HG03139 (cell line): ENCODE measurements at regions not wholly inside any gene's neighbourhood (a gene's known extent, or its start where the extent isn't known, plus 50 kb on each side); places are given as distances from the start of the nearest gene placed in this dataset.
"Not testable (repeated sequence)": the region's sequence is repeated elsewhere in the genome, so short reads cannot be mapped to it uniquely, and the experiment has no call there.

ENCODE experiments used
- ATAC-seq: cut with Tn5 transposase; IDR thresholded peaks from one replicate; pipeline ENCODE4 v1.9.1; 2021; ENCODE audit not compliant: unreplicated experiment

DNA sequence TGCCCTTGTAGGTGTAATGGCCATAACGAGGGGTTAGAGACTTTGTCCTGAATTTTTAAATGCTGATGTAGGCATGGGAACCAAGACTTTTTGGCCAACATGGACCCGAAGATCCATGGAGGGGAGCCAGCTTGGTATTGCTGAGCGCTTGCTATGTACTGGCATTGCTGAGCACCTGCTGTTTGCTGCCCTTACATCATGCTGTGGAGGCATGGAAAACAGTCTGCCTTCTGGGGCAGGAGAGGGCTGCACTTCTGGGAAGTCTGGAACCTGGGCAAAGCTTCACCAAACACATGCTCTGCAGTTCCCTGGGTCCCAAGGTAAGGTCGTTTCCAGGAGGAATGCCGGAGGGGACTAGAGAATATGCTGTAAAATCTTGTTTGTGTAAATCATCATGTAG, 86.3 kb upstream of the CNIH3 start:
- no peak for ATAC-seq

DNA sequence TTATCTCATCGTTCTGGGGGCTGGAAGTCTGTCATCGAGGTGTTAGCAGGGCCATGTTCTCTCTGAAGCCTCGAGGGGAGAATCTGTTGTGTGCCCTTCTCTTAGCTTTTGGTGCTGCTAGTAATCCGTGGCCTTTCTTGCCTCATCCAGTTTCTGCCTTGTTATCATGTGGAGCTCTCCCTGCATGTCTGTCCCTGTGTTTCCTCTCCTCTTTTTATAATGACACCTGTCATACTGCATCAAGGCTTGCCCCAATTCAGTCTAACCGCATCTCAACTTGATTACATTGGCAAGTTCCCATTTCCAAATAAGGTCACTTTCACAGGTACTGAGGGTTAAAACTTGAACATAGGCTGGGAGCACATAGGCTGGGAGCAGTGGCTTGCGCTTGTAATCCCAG, 82.6 kb upstream of the CNIH3 start:
- no peak for ATAC-seq

DNA sequence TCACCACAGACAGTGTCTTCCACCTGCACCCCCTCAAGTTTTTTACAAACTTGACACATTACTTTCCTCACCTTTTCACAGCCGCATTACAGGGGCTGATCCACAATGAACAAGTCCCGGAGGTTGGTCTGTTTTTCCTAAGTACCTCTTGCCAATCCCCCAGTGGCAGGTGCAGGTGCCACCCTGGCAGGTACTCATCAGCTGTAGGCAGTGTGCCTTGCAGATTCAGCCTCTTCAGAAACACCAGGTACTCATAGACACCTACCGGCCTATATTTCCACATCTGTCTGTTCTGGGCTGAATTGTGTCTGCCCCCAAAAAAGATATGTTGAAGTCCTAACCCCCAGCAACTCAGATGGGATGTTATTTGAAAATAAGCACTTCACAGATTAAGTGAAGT, 81.4 kb upstream of the CNIH3 start:
- no peak for ATAC-seq

DNA sequence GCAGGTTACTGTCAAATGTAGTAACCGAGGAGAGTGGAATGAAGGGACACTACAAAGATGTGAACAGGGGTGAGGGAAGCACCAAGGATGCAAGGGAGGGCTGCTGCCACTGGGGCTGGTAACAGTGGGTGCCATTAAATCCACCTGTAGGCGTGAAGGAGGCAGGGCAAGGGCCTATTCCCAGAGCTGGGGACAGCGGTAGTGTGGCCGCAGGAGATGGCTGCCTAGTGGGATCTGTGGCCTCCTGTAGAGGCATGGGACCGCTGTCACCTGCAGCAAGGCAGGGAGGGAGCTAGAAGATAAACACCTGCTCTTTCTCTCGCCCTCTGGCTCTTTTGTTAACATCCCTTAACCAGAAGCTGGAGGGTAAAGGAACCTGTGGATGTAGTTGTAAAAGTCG, 80.5 kb upstream of the CNIH3 start:
- ATAC-seq: no peak

DNA sequence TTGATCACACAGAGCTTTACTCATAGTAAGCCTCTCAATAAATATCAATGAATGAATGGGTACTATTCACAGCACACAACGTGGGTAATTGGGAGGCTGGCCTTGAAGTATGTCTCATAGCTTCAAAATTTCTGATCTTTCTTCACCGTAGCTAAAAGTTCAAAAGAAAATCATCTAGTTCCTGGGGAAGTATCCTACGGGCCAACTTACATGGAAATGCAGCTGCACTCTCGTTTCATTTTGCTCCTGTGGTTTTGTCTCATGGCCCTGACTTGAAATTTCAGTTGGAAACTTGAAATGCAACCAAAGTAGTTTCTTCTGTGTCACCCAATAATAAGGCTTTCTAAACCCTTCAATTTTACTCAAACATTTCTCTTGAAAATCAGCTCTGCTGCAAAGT, 76.1 kb upstream of the CNIH3 start:
- no peak for ATAC-seq

DNA sequence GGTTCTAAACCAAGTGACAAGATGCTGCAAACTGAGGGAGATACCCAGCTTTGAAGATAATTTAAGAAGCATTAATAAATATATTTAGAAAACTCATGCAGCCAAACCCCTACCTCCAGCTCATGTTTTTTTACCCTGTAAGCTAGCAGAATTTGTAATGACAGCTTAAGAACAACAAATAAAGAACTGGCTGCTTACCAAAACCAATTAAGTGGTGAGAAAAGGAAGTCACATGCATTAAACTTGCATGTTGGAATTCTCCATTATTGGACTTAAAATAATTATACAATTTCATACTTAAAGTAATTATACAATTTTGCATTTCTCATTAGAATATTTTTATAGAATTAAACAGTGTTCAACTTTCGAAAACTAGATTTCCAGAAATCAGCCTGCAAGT, 75.6 kb upstream of the CNIH3 start:
- no peak for ATAC-seq

DNA sequence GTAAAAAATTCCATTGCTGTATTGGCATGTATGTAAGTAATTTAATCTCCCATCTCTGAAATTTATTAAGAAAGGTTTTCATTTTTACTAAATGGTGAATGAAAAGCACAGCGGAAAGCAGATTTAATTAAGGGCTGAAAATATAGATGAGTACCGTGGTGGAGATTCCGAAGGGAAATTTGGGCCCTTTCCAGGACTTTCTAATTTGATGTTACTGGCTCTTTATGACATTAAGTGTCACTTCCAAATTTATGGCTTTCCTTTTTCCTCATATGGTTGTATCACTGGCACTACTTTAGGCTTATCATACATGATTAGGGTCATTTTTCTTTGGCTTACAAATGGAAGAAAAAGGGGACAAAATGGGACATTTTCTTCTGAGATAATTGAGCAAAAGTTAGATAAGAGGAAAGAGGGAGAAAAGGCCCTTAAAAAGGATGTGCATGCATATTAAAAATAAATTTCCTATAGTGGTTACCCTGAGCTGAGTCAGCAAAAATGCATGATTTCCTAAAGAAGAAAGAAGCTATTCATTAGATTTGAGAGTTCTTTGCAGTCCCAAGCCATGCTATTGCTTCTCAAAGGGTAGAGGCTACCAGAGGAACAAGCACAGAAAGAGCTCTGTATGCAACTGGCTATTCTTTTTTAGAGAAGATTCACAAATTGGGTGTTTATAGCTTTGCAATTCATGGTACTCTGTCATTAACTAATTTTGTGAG, 74.9 kb upstream of the CNIH3 start:
- ATAC-seq: no peak

DNA sequence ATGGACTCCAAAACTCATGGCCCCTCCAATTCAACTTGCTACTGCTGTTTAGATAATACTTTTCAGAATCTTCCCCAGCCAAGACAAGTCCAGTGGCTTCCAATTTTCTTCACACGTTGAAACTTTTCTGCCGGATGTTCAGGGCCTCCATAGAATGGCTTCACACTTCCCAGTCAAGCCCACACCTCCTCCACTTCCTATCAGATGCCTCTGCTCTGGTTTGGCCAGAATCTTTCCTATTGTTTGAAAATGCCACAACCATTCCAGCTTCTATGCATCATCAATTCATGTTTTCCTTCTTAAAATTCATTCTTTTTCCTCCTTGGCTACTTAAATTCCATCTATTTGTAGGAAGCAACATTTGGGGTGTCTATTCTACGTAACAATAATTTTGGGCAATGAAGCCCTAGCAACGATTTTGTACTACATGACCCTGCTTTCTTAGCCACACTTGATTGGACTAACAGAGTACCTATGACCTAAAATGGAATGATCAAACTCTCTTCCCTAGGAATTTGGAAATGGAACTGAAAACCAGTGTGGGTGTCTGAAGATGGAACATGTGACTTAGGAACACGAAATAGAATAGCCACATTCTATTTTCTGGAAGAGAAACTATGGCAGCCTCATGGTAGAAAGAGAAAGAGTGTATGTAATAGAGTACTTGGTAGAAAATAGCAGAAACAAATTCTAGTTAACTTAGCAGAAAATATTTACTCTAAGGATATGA, 74.1 kb upstream of the CNIH3 start:
- no peak for ATAC-seq

DNA sequence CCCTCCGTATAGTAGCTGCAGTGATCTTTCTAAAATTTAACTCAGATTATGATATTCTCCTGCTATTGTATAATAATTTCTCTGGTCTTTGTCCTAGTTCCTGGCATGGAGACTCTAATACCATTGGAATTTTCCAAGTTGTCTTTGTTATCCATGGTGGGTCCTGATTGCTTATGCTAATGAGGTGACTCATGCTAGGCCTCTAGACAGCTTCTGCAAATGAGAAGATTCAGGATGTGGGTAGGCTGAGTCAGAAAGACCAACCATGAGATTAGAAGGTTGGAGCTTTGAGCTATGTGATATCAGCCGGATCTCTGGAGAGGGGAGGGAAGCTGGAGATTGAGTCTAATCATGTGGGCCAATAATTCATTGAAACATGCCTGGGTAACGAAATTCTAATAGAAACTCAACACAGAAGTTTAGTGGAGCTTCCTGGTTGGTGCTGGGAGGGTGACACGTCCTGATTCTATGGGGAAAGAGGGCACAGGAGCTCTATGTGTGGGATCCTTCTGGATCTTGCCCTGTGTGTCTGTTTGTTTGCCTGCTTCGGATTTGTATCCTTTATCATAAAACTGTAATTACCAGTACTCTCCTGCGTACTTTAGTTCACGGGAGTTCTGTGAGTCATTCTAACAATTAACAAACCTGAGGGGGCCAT, 73.2 kb upstream of the CNIH3 start:
- no peak for ATAC-seq

DNA sequence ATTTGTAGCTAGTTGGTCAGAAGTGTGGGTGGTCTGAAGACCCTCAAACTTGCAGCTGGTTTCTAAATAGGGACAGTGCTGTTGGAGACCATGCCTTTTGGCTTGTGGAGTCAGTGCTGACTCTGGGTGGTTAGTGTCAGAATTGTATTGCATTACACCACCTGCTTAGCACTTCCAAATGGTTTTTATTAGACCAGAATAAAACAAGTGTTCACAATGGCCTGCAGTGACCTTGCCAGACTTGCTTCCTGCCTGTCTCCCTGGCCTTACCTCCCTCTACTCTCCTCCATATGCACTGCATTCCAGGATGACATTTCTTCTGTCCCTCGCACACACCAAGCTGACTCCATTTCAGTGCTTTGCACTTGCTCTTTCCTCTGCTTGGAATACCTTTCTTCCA, 72.7 kb upstream of the CNIH3 start:
- ATAC-seq: no peak

DNA sequence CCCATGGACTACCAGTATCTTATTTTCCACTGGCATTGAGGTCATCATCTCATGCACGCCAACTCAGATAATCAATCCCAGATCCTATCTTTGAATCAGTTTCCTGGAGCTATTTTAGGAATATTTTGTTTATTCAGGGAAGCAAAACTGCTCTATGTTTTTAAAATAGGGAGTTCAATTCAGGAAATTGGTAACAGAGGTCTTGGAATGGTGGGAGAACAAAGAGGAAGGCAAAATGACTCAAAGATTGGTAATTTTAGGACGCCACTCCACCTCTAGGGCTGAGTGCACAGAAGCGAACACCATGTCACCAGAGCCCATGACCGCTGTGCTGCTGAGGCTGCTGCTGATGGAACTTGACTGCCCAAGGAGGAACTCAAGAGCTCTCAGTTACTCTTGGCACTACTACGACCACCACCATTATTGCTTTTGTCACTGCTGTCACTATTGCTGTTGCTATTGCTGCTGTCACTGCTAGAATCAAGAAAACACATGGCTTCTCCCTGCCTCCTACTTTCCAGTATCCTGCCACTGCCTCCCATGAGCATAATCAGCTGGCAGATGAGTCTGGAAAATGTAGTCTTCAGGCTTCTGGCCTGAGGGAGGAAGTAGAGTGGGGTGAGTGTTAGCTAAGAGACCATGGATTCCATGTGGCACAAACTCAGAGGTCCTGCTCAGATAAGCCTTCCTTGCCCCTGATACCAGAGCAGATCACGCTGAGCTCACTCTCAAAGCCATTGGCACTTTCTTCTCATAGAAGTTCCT, 71.6 kb upstream of the CNIH3 start:
- no peak for ATAC-seq

DNA sequence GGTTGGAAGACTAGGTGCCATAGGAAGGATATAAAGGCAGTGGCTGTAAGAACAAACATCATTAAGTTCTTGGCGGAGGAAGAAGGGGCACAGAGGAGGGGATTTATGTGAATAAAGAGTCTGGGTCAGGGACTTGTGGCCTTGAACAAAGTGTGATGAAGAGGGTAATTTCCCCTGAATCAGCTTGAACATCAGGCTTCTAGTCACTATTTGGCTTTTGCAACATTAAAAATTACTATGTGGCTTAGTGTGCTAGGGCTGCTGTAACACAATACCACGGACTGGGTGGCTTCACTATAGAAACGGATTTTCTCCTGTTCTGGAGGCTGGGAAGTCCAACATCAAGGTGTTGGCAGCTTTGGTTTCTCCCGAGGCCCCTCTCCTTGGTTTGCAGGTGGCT, 70.5 kb upstream of the CNIH3 start:
- no peak for ATAC-seq

DNA sequence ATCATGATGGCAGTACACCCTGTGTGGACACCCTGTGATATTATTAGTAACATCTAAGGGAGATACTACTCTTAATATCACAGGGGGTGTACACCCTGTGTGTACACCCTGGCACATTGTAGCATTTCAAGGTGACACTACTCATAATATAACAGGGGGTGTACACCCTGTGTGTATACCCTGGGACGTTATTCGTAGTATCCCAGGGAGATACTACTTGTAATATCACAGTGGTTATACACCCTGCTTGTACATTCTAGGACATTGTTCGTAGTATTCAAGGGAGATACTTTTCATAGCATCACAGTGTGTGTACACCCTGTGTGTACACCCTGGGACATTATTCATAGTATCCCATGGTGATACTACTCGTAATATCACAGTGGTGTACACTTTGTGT, 67.4 kb upstream of the CNIH3 start:
- no peak for ATAC-seq

DNA sequence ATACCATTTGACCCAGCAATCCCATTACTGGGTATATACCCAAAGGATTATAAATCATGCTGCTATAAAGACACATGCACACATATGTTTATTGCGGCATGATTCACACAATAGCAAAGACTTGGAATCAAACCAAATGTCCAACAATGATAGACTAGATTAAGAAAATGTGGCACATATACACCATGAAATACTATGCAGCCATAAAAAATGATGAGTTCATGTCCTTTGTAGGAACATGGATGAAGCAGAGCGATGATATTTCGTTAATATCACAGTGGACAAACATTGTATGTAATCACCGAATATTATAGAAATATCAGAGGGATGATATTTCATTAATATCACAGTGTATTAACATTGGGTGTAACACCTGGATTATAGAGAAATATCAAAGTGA, 64.9 kb upstream of the CNIH3 start:
- not testable (repeated sequence) for ATAC-seq

DNA sequence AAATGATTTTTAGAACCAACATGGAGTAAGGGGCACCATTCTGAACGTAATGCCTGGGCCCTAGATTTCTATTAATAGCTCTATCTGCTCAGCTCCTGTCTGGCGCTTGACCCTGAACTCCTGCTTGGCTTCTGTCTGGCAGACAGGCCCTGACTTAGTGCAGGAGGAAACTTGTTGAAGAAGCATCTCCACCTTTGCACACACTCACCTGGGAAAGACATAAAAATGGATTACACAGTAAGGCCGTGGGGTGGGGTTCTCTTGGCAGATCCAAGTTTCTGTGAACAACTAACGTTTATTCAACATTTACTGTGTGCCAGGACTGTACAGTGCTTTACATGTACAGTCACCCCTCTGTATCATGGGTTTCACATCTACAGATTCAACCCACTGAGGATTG, 62.1 kb upstream of the CNIH3 start:
- no peak for ATAC-seq

DNA sequence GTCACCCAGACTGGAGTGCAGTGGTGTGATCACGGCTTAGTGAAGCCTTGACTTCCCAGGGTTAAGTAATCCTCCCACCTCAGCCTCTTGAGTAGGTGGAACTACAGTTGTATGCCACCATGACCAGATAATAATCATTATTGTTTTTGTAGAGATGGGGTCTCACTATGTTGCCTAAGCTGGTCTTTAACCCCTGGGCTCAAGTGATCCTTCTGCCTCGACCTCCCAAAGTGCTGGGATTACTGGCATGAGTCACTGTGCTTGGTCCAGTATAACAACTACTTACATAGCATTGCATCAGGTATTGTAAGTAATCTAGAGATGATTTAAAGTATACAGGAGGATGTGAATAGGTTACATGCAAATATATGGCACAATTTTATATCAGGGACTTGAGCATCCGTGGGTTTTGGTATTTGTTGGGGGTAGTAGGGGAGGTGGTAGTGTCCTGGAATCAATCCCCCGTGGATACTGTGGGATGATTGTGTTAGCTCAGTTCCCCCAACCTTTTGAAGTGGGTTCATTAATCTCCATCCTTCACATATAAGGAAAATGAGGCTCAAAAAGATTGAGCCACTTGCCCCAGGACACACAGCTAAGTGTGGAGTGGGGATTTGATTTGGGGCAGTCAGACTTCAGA, 61.4 kb upstream of the CNIH3 start:
- ATAC-seq: no peak

DNA sequence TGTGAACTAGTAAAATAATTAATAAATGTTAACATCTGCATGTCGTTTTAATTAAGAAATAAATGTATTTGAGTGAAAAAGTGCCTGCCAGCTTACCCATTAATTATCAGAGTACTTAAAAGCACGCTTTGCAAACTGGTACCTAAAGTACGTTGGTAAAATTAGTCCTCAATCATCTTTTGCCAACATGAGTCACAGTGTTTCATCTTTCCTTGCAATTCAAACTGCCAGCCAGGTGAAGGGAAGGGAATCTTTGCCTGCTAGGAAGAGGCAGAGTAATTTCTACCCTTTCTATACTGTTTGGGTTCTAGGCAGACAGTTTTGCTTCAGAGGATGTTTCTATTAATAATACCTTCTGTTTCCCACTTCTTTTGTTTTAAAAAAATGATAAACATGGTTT, 57.2 kb upstream of the CNIH3 start:
- no peak for ATAC-seq

DNA sequence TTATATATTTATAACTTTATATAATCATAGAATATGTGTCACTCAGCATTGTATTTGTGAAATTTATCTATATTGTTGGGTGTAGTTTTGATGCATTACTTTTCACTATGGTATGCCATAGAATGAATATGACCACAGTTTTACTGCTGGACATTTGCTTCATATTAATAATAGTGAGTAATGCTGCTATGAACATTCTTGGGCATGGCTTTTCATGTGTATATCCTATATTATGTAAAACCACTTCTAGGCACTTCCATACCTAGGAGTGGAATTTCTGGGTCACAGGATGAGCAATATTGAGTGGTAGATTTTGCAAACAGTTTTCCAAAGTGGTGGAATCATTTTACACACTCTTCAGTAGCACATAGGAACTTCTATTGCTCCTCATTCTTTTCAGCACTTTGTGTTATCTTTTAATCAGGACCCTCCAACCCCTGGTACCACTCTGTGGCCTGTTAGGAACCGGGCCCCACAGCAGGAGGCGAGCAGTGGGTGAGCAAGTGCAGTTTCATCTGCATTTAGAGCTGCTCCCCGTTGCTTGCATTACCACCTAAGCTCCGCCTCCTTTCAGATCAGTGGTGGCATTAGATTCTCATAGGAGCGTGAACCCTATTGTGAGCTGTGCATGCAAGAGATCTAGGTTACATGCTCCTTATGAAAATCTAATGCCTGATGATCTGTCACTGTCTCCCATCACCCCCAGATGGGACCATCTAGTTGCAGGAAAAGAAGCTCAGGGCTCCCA, 56.0 kb upstream of the CNIH3 start:
- ATAC-seq: no peak

DNA sequence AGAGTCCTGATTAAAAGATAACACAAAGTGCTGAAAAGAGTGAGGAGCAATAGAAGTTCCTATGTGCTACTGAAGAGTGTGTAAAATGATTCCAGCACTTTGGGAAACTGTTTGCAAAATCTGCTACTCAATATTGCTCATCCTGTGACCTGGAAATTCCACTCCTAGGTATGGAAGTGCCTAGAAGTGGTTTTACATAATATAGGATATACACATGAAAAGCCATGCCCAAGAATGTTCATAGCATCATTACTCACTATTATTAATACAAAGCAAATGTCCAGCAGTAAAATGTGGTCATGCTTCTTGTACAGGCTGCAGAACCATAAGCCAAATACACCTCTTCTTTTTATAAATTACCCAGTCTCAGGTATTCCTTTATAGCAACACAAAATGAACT, 53.2 kb upstream of the CNIH3 start:
- ATAC-seq: not testable (repeated sequence)

DNA sequence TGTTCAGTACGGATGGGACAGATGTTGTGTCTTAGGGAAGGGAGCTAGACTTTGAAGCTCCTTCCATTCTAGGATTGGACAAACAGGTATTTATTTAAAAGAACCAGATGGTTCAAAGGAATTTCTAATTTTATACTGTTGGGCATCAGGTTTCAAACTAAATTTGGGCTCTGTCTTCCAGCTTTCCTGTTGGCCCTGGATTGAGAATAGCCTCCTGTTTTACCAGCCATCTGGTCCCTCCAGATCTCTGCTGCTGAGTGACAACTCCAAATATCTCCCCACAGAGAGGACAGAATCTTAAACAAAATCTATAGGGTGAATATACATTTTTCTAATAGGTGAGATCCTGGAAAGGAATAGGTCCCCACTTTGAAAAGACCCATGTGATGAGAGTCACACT, 52.5 kb upstream of the CNIH3 start:
- ATAC-seq: no peak
